HG03571 (cell line): ENCODE measurements at regions not wholly inside any gene's neighbourhood (a gene's known extent, or its start where the extent isn't known, plus 50 kb on each side); places are given as distances from the start of the nearest gene placed in this dataset.
"Not testable (repeated sequence)": the region's sequence is repeated elsewhere in the genome, so short reads cannot be mapped to it uniquely, and the experiment has no call there.

ENCODE experiments used
- ATAC-seq: cut with Tn5 transposase; IDR thresholded peaks from one replicate; pipeline ENCODE4 v1.9.1; 2021; ENCODE audit not compliant: unreplicated experiment

DNA sequence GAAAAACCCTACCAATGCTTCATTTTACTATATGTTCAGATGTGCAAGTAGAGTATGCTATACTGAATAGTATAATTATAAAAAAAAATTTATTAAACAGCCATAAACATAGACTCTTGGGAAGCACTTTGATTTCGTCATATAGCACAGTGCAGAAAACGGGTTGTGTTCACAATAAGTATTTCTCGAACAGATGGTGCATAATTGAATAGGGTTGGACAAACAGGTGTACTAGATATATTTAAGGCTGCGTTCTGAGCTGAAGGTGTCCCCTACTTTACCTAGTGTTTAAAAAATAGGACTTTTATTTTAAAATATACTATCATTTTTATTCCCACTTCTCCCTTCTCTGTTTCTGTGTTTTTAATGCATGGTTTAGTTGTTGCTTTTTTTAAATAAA lies 841.5 kb downstream of the ANKRD7 start:
- no peak for ATAC-seq

DNA sequence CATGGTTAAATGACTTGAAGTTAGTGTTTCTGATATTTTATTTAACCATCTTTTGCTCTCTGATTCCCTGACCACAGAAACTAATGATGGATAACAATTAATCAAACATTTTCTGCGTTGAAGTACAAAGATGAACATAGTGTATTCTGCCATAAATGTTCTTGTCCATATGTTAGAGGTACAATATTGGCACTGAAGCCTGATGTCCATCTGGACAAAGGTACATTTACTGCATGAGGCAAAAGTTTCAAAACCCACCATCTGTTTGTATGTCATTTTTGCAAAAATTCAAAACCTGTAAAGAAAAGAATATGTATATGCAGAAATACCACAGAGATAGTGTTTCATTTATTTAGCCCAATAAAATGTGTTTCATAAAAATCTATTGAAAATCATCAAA lies 861.5 kb downstream of the ANKRD7 start:
- ATAC-seq: no peak

DNA sequence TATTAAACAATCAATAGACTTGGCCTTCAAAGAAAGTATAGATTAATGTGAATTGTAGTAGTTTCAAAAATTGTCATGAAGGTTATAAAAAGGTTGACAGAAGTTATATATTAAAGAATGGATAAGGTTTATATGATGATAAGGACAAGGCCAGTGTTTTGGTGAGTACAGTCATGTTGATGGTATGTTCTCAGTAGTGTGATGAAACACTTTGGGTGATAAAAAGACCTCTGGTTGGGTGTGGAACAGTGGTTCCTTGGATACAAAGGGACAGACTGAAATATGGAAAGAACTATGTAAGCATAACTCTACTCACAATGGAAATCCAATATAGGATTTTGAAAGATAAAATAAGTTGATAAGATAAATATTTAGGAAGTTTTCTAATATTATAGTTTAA lies 866.3 kb downstream of the ANKRD7 start:
- no peak for ATAC-seq

DNA sequence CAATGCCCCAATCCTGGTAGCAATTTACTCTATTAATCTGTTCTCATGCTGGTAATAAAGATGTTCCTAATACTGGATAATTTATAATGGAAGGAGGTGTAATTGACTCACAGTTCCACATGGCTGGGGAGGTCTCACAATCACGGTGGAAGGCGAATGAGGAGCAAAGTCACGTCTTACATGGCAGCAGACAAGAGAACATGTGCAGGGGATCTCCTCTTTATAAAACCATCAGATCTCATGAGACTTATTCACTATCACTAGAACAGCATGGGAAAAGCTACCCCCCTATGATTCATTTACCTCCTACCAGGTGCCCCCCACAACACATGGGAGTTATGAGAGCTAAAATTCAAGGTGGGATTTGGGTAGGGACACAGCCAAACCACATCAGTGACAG lies 872.2 kb downstream of the ANKRD7 start:
- no peak for ATAC-seq

DNA sequence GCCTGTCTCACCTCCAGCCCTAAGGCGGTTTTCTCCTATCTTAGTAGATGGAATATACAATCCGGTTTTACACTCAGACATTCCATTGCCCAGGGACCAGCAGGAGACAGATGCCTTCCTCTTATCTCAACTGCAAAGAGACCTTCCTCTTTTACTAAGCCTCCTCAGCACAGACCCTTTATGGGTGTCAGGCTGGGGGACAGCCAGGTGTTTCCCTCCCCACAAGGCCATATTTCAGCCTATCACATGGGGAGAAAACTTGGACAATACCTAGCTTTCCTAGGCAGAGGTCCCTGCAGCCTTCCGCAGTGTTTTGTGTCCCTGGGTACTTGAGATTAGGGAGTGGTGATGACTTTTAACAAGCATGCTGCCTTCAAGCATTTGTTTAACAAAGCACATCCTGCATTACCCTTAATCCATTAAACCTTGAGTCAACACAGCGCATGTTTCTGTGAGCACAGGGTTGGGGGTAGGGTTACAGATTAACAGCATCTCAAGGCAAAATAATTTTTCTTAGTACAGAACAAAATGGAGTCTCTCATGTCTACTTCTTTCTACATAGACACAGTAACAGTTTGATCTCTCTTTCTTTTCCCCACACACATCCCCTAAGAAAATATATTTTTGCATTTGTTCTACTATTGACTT lies 876.2 kb downstream of the ANKRD7 start:
- not testable (repeated sequence) for ATAC-seq

DNA sequence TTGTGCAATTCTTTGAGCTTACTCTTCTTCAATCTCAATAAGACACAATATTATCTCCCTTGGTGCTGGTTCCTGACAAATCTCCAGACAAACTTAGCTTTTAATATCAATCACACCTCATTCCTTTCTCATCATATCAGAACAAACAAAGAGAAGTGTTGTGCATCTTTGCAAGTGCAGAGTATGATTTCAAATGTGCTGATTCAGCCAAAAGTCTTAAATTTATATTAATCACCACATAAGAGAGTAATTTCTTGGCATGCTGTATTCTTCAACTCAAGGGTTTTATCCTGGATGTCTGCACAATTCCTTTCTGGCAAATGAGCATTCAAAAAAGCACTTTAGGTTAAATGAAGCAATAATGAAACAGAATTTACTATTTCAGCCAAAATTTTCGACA lies 877.8 kb downstream of the ANKRD7 start:
- no peak for ATAC-seq

DNA sequence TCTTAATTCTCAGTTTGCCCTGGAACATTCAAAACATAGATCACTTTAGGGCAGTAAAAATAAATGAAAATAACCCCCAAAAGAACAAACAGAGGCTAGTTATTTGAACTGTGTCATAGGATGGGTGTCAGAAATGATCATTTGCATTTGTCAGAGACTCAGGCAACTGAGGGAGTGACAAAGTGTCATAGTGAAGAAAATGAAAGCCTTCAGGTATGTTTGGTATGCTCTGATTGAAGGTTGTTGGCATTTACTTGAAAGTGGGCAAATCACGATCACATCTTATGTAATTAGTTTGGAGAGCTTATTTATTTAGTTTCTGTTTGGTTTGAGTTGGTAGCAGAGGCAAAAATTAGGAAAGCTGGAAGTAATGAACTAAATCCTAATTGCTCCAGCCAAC lies 880.9 kb downstream of the ANKRD7 start:
- no peak for ATAC-seq

DNA sequence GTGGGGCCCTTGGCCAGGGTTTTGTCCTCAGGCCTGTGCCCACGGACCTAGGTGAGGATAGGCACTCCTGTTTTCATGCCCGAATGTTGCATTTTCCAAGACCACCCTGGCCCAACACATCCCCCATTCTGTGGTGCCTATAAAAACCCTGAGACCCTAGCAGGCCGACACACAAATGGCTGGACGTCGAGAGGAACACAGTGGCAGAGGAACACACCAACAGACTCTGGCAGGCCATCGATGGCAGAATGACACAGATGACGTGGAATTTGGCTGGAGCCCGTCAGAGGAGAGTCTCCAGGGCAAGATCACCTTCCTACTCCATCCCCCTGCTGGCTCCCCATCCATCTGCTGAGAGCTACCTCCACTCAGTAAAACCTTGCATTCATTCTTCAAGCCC lies 898.8 kb downstream of the ANKRD7 start:
- no peak for ATAC-seq

DNA sequence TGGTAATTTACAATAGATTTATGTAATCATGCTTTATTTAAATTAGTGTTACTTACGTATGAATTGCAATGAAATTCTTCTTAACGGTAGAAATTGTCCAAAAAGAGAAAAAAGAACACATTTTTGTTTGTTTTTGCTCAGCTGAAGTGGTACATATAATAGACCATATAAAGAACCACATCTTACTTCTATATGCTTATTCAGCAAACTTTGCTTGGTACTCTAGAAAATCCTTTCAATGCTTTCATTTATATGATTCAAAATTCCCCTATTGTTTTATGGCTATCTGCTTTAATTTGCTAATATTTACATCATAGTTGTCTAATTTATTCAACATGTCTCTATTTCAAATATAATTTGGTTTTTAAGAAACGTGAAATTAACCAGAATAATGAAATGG lies 903.2 kb downstream of the ANKRD7 start:
- no peak for ATAC-seq

DNA sequence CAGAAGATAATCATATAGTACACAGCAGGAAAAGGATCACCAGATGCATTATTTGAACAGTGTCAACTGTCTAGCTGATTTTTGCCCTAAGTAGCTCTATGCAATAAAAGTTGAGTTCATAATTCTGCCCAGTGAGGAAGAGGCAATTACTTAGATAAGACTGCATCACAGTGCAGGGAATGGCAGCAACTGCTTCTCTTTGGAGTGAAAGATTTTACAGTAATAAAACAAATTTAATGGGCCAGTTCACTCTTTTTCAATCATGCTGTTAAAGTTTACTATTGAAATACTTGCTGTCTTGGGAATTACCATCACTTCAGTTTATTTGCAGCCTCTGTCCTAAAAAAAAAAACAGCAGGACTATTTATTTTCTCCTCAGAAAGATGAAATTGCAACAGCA lies 907.9 kb downstream of the ANKRD7 start:
- ATAC-seq: no peak

DNA sequence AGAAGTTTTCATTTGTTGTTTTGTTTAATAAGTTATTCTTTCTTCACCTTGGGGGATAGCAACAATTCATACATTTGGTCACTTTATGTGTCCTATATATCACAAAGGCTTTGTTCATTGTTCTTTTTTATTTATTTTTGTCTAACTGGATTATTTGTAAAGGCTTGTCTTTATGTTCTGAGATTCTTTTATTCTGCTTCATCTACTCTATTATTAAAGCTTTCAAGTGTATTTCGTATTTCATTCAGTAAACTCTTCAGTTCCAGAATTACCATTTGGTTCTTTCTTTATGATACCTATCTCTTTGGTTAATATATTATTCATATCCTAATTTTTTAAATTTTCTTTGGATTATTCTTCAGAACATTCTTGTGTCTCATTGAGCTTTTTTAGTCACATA lies 942.9 kb downstream of the ANKRD7 start:
- no peak for ATAC-seq

DNA sequence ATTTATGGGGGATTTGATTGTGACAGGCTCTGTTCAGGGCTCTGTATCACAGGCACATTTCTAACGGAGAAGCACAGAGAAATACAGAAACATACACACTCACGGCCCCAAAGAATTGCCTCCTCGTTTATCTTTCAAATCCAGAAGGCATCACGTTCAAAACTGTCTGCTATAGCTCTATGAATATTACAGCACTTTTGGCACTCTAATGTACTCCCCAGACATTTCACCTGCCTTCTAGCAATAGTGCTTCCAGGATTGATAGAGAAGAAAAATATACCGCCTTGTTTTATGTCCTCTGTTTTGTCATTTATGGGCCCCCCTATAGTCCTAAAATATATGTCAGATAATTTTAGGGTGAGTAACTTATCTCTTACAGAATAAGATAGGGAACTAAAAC lies 947.5 kb downstream of the ANKRD7 start:
- no peak for ATAC-seq

DNA sequence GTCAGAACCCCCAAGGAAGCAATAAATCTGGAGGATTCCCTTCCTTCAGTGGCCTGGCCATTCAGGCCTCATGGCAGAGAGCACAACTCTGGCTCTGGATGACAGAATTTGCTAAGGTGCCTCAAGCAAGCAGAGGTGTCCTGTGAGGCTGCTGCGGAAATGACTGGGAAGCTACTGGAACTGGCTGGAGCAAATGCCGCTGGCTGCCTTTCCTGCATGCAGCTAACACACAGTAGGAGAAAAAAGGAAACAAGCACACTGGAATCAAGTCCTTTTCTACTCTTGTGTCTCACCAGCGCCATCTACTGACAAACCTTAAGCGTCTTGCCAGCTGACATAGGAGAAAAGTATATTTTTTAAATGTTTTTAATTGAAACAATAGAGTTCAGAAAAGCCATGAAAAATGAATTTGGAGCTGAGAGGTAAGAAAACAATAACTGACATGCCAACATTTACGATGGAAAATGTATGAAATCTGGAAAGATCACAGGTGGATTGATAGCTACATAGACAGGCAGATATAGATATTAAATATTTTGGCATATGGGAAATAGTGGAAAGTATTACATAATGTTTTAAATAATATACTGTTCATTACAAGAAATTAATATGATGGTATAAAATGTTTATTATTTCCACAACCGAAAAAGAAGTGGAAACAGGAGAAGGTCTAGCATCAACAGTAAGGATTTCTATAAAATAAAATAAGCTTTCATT lies 951.6 kb downstream of the ANKRD7 start:
- no peak for ATAC-seq

DNA sequence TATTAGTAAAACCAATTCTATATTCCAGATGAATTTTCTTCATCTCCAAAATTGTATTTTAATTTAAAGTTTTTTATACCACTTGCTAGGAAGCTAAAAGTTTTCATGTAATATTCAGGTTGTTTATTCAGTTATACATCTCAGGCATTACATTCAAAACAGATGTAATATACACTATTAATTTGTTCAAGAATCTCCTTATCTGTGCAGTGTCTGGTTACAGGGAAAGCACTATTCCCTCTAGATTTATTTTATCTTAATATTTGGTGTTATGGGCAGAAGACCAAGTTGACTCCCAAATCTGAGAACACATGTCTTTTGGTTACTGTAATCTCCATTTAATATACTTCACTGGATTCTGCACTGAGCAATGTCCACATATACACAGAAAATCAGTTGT lies 953.4 kb downstream of the ANKRD7 start:
- ATAC-seq: no peak

DNA sequence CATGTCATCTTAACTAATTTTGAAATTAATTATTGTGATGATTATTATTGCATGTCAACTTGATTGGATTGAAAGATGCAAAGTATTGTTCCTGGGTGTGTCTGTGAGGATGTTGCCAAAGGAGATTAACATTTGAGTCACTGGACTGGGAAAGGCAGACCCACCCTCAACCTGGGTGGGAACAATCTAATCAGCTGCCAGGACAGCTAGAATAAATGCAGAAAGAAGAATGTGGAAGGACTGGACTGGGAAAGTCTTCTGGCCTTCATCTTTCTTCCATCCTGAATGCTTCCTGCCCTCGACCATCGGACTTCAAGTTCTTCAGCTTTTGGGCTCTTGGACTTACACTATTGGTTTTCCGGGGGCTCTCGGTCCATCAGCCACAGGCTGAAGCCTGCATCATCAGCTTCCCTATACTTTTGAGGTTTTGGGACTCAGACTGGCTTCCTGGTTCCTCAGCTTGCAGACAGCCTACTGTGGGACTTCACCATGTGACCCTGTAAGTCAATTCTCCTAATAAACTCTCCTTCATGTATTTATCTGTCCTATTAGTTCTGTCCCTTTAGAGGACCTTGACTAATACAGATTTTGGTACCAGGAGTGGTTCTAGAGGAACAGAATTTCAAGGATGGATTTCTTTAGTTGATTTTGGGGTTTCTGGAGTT lies 959.8 kb downstream of the ANKRD7 start:
- ATAC-seq: no peak

DNA sequence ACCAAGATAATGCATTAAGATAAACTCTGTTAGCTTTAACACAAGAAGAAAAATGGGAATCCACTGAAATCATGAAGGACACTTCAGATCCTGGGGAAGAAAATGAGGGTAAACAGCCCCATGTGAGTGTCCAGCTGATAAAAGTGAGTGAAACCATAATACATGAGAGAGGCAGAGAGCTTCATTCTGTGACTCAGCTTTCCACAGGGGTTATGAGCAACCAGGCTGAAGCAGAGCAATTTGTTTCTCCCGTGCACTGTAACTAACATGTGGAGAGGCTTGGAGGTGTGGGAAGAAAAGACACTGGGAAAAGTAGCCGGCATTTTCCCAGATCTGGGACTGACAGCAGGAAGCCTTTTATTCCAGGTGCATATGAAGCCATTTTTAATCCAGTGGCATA lies 971.7 kb downstream of the ANKRD7 start:
- ATAC-seq: no peak

DNA sequence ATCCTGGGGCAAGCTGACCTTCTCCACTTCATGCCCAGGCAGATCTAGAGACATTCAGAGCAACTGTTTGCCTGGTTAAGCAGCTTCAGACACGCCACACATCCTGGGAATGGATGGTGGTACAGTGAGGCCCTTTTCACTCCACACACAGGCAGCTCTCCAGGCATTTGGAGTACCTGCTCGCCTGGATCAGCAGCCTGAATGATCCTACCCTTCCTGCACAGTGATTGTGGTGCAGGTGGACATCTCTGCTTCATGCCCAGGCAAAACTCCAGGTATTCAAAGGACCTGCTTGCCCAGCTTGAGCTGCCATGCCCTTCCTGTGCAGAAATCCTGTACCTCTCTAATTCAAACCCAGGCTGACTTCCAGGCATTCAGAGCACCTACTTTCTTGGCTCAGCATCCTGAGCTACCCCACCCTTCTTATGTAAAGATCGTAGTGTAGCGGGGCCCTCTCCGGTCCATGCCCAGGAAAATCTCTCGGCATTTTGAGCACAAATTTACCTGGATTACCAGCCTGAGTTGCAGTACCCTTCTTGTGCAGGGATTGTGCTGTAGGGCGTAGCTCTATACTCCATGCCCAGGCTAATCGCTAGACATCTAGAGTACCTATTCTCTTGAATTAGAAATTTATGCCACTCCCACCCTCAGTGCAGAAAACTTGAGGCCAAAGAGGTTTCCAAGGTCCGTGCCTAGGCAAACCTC lies 972.8 kb downstream of the ANKRD7 start:
- no peak for ATAC-seq

DNA sequence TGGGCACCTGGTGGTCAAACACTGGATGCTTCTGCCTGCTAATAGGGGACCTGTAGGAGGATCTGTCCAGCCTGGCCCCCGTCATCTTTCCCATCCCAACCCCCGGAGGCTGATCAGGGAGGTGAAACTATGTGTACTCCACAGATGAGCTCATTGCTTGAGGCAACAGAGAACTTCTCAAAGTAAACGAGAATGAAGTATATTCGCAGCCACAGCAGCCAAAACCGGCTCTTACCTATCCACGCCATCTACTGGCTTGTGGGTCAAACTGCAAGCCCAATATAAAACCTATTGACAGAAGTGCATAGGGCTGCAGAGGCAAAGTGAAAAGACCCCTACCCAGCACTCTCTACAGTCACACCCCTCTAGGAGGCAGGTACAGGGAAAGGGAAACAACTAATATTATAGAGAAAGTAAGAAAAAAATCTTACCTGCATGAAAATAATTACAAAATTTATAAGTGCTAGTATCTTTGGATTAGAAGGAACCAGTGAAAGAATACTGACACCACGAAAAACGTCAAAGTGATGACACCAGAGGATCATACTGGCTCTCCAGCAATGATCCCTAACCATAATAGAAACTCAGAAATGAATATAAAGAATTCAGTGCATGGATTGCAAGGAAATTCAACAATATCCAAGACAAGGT lies 973.5 kb downstream of the ANKRD7 start:
- peak; percentile 97 for ATAC-seq

DNA sequence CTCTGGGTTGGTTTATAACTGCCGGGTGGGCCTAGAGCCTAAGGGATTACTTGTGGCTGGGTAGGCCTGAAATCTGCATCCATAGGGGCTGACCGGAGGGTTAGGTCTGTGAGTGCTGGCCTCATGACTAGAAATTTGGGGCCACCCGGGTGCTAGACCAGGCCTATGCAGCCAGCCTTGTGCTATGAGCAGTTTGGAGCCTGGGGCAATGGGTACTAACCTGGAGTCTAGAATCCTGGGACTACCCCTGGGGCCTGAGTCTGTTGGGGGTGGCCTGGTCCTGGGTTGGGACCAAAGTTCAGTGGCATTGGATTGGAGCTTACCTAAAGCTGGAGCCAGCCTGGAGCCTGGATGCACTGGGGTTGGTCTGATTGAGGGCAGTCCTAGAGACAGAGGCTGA lies 995.2 kb downstream of the ANKRD7 start:
- ATAC-seq: no peak

DNA sequence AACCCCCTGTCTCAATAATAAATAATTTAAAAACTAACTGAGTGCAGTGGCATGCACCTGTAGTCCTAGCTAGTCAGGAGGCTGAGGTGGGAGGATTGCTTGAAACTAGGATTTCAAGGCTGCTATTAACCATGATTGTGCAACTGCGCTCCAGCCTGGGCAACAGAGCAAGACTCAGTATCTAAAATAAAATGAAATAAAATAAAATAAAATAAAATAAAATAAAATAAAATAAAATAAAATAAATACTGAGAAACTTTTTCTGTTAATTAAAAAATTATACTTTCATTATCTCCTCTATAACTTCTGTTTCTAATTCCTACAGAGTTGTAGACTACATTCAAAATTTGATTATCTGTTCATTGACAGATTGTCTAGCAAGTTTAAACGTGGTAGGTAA lies 999.4 kb downstream of the ANKRD7 start:
- no peak for ATAC-seq

DNA sequence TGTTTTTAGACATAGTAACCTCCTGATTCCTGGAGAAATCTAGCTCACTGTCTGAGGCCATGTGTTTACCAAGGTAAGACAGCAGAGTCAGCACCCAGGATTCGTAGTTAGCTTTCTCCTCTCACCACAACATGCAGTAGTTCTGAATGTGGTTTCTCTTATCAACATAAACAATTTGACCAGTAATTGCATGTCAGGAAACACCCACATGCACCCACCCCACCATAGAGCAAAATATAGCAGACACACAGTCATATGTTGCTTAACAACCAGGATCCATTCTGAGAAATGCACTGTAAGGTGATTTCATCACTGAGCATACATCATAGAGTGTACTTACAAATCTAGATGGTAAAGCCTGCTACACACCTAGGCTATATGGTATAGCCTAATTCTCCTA lies 1004.0 kb downstream of the ANKRD7 start:
- ATAC-seq: no peak
